HG02981 (cell line): ENCODE measurements at regions not wholly inside any gene's neighbourhood (a gene's known extent, or its start where the extent isn't known, plus 50 kb on each side); places are given as distances from the start of the nearest gene placed in this dataset.

Experiments
- ATAC-seq: cut with Tn5 transposase; IDR thresholded peaks from one replicate; pipeline ENCODE4 v1.9.1; 2021; ENCODE audit warnings: mild to moderate bottlenecking, moderate library complexity; ENCODE audit not compliant: unreplicated experiment

DNA sequence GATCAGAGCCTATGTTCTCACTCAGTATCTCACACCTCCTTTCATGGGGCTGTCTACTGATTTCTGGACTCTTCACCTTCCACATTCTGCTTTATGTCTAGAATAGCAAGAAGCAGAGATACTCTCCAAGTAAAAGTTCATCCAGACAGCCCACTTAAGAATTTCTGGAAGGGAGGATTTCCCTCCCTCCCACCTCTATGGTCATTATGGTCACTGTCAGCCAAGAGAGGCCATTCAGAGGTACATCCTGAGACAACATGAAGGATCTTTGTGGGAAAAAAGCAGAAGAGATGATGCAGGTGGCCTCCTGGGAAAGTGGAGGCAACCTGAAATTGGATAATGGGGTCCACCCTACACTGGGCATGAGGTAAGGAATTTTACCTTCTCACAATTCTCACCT, 179.5 kb upstream of the ZNF462 start:
- no peak for ATAC-seq

DNA sequence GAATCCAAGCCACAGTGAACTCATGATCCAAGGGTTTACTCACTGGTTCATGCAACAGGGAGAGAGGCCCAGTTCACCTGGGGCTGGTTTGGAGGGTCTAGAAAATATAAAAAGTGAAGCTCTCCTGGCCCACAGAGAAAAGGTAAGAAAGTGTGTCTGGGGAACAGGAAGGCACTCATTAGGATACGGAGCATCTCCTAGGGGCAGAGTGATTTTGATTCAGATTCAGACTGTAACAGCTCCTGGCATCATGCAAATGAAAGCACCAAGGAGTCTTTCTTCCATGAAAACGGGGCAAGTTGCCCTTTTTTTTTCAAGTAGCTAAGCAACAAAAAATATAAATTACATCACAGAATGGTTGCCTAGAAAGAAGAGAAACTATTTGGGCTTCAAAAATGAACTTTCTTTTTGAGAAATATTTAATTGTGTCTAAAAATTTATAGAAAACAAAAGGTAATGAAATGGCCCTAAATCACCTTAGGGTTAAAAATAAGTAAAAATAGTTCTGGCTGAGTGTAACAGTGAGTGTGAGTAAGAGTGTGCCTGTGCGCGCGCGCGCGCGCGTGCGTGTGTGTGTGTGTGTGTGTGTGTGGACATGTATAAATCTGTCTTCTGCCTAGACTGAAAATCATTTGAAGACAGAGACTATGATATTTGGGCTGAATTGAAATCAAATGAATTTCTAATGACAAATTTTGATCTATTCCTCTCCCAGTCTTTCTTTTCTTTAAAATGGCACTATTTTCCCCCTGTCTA, 177.8 kb upstream of the ZNF462 start:
- no peak for ATAC-seq

DNA sequence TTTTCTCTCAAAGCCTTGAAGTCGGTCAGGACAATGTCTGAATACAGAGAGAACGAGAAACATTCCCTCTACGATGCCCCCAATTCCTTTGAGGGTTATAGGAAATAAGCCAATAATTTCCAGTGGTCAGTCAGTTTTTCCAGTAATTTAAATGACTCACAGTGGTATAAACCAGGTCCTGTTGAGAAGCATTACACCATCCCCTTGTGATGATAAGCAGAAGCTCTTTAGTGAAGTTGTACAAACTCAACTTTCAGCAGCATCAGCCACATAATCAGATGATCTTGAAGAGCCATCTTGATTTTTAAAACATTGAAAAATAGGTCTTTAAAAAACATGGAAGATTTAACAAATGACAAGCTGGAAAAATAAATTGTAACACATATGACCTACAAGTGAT, 173.9 kb upstream of the ZNF462 start:
- ATAC-seq, result no peak

DNA sequence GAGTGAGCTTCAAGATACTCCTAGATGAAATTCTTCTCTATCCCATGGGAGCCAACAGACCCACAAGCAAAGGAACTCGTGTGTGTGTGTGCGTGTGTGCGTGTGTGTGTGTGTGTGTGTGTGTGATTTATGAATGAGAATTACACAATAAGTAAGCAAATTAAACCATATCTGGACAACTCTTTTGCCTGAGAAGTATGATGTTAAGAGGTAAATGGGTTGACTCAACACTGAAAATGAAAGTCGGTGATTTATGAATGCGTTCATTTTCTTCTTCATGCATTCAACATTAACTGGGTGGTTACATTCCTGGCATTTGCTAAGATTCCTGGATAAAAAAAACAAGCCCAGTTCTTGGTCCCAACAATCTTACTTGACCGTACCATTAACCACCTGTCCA, 171.3 kb upstream of the ZNF462 start:
- no peak for ATAC-seq

DNA sequence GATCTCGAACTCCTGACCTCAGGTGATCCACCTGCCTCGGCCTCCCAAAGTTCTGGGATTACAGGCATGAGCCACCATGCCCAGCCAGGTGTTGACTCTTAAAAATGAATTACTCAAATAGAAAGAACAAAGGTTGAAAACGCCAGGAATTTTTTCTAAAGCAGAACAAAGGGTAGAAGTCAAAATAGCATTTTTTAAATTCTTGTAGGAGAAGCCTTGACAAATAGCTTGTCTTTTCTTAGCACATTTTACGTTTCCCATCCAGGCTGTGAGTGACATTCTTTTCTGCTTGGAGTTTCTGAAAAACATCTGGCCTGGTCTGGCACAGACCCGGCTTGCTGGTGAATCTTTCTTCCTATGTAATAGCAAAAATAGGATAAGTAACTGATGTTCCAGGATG, 169.4 kb upstream of the ZNF462 start:
- ATAC-seq, result no peak

DNA sequence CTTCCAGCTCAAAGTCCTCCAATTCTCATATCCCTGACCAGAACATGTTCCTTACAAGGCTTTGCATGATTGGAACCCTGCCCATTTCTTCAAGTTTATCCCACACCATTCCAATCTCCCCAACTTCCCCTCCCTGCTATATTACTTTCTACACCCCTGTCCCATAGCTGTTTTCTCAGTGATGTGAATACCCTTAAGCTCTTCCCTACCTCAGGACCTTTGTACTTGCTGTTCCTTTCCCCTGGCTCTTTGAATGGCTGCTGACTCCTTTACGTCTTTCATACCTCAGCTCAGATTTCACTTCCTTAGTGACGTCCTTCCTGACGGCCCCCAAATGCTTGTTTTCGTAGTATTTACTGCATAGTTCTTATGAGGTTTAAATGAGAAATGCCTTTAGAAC, 166.2 kb upstream of the ZNF462 start:
- ATAC-seq, result no peak

DNA sequence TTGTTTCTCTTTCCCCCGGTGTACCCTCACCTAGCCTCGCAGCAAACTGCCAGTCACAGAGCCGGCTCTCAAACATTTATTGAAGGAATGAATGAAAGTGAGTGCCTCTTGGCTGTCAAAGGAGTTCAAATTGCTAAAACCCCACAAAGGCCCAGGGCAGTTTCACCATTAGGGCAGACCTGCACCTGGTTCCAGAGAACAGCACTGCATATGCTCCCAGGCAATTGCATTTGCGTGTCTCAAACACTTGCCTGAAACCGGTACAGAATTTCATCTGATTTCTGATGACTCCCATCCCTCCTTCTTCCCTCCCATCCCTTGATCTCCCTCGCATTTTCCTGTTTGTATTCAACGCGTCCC, 165.6 kb upstream of the ZNF462 start:
- no peak for ATAC-seq

DNA sequence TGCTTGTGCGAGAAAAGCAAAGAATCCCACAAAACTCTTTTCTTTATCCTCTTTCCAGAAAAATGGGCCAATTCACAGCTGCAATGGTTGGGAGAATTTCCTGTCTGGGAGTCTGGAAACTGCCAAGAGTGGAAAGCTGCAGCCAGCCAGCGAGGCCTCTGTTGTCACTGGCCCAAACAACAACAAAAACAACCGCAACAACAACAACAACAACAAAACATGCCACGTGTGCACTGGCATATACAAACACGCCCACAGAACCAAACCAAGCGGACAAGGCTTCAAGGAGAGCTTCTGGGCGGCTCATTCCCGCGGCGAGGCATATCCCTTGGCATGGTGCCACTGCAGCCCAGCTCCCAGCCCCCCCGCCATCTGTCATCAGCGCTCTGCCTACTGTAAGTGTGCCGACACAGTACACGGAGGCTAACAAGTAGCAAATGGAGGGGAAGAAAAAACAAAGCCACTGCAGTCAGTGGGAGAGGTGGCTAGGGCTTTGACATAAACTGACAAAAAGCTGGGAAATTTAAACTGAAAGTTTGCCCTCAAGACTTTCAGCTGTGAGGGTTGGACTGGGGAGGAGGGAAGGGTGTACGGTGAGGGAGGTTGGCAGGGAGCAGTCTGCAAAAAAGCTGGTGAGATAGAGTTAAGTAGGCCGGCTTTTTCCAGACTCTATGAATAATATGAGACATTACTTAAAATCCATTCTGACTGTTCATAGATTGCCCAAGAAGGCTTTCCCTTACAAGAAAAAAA, 165.0 kb upstream of the ZNF462 start:
- ATAC-seq, result no peak

DNA sequence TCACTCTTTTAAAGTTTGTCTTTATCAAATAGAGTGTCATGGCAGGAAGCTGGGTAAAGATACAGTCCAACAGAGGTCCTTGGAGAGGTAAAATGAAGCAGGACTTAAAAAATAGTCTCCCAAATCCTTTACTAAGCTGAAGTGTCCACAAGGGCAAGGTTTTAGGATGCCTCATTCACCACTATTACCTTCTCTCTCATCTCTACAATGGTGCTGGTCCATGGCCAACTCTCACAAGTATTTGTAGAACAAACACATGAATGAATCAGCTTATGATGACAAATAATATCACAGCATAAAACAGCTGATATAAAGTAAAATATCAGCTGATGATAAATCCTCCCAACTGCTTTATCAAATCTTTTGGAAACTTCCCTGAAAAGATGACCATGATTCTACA, 162.3 kb upstream of the ZNF462 start:
- no peak for ATAC-seq

DNA sequence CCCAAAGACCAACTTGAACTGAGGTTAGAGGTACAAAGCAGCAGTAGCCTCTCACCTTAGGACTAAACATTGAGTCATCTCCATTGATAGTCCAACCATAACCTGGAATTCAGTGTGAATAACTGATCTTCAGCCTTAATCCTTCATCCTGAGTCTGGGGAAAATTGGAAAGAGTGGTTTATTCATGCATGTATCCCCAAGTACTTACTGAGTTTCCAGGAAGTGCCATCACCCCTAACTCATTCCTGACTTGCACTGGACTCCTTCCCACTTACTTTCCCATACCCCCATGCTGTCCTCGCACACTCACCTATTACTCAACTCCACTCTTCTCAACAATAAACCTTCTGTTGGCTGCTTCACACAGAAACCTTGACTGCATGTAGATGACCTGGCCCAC, 161.4 kb upstream of the ZNF462 start:
- no peak for ATAC-seq

DNA sequence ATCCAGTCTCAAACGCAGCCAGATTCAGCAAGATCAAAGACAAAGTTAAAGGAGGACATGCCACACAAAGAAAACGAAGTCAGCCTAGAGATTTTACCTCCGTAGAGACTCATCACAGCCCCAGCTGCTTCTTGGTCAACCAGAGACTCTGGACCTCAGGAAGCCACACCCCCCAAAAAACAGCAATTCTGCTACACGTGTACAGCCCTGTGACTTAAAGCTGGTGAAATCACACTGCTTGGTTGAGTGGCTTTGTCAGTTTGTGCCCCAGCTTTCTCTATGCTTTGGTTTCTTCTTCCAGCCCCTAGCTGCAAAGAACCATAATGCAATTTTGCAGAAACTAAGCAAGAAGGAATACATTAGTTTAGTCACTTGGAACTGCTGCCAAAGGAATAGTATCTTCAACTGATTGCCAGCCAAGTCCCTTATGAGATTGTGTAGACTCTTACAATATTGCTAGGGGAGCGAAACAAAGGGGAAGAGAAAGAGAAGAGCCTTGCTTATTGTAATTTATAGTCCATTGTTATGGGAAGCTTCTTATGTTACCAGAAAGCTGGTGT, 158.8 kb upstream of the ZNF462 start:
- ATAC-seq, result no peak

DNA sequence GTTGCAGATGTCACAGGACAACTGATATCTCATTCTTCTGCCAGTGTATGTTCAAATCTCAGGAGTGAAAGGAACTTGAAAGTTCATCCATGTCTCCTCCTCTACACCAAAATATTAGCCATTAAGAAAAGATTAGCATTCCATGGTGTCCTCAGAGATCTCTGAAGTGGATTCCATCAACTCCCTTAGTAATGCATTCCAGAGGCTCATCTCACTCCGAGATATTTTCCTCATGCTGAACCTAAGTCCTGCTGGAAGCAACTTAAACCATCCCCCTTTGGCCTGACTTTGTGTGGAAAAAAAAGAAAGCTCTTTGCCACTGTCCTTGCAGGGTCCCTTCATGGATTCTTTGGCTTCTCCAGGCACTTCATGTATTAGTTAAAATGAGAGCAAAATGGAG, 155.7 kb upstream of the ZNF462 start:
- no peak for ATAC-seq

DNA sequence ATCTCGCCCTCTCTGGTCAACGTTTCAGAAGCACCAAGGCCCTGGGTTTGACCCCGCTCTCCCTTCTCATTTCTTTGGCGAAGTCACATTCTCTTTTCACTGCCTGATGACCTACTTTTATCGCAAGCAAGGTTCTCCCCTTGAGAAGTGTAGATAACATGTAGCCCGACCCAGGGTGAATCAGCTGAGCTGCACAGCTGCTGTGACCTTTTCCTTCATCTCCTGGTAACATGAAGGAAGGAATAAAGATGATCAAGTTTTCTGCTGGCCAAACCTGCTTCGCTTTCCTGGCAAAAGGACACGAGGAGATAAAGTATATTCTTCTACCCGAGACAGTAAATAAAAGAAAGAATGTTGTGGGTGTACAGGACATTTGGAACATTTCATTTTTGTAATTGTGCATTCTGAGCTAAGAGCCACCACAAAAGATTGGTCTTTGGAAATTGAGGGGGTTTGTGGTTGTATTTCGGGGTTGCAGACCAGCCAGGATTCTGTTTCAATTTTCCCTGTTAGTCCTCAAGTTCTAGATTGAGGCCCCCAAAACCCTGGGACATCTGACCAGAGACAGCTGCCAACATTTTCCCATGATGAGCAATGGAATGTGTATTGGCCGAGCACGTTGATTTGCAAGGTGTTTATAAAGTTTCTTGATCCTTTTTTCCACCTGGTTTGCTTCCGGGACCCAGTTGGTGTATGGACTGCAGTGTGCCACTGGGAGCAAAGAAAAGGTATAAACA, 155.1 kb upstream of the ZNF462 start:
- no peak for ATAC-seq

DNA sequence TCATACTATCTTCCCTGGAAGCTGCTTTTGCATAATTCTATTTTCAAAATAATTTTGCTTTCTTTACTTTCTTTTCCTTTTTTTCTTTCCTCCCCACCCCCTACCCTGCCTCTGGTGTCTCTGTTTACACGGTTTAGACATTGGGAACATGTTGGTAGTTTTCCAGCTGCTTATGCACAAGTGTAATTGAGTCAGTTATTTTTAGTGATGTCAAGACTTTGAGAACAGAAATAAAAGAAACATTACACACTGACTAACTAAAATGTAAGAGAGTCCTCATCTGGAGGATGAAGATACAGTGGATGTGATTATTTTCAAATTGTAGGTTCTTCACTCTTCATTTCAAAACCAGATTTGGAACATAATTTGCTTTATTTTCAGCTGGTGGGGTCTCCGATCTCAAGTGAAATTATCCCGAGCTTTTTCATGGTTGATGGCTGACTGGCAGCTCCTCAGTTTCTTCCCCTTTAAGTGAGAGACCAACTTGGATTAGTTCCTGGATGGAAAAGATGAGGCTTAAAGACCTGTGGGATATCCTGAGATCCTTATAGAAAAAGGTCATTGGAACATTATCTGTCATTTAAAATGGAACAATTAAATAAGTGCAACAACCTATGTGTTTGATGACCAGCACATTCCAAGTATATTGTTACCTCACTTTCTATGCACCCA, 154.4 kb upstream of the ZNF462 start:
- ATAC-seq, result no peak

DNA sequence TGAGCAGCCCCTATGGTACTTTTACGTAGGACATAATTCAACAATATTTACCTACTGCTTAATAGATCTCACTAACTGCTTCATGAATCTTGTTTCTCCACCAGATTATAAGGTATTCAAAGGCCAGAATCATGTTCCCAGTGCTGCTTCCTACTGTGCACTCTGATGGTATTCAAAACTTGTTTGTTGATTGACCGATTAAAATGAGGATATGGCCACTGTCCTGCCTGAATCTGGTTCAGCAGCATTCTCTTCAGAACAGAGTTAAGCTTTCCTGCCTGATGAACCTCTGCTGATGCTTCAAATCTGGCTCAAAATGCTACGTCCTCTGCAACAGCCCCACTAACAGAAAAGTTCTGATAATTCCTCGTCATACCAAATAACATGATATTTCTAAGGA, 150.7 kb upstream of the ZNF462 start:
- ATAC-seq, result no peak

DNA sequence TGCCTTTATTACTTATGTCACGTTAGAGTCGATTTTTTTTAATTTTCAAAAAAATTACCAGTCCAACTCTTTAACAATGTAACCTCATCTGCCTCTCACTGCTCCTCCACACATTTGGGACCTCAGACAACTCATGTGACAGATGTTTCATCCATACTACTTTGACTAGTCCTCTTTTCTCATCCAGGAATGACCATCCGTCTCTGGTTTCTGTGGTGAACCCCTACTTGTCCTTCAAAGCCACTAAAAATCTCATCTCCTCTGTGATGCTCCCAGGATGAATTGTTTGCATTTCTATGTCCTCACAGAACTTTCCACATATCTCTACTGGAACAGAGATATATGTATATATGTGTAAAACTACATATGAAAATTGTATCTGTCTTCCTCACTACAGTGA, 149.8 kb upstream of the ZNF462 start:
- ATAC-seq, result no peak

DNA sequence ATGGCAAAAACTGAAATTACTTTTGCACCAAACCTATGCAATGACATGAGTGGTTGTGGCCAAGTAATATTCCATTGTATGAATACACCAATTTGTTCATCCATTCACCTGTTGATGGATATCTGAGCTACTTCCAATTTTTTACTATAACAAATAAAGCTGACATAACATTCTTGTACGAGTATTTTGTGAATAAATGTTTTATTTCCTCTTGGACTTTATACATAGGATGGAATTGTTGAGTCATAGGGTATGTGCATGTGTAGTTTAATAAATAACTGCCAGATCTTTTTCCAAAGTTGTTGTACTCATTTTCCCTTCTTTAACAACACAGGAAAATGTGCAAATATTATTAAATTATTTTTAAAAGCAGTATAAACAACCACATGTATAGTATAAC, 146.1 kb upstream of the ZNF462 start:
- ATAC-seq, result no peak

DNA sequence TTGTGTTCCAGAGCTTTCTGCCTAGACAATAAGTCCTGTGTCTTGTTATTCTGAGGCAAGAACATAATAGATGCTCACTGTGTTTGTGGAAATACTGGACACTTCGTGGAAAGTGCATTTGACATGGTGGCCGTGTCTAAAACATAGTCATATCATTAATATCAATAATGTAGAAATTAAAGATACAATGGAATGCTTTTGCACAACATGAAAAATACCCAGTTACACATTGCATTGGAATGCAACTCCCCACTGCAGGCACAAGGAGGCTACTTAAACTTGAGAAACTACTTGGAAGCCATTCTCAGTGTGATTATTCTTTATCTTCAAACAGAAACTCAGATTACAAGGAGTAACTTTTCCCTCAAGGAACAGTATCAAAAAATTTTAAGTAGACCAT, 145.3 kb upstream of the ZNF462 start:
- ATAC-seq, result no peak

DNA sequence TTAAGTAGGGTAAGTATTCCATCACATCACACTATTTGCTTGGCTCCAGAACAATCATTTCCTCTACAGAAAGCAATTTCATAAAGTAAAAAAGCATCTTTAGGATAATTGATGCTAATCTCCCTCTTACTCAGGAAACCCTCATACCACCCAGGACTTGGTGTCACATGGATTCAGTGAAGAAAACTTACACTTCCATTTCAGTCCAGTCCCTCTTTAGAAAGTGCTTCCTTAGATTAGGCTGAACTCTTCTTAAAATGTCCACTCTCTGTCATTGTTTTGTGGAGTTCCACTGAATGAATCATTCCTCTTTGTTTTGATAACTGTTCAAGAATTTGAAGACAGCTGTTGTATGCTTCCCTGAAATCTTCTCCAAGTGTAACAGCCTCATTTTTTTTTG, 144.0 kb upstream of the ZNF462 start:
- ATAC-seq, result no peak

DNA sequence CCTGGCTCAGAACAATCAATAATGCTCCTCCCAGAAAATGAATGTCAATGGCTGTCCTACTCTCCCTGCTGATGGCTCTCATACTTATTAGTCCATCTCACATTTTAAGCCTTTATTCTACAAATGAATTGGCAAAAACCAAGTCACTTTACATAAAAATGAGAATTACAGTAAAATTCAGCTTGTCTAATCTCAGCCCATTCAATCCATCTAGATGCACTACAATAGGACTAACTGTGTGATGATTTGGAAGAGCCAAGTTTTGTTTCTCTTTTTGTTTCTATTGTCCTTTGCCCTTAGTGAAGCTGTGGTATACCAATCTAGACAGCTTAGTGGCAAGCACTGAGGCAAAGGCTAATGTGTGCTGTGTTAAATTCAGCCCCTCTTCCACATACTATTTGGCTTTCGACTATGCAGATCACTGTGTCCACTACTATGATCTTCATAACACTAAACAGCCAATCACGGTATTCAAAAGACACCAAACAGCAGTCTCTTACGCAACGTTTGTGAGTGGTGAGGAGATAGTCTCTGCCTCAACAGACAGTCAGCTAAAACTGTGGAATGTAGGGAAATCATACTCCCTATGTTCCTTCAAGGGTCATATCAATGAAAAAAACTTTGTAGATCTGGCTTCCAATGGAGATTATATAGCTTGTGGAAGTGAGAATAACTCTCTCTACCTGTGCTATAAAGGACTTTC, 140.8 kb upstream of the ZNF462 start:
- ATAC-seq, result no peak

DNA sequence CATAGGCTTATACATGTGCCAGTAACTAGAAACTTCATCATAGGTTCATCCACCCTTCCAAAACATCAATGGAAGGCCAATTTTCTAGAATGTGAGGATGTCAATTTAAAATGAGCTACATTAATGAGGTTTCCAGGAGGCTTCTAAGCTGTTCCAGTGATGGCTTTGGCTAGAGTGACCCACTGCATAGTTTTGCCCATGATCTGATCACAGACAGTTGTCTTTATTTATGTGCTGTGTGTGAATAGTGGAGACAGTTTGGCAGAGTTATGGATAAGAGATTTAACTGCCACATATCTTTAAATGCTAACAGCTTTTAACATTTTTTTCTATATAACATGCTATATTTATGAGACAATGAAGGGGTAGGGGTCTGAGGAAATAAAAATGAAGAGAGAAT, 139.0 kb upstream of the ZNF462 start:
- ATAC-seq, result no peak
